Renal cortex interstitium (tissue), 11 donors: ENCODE measurements at regions not wholly inside any gene's neighbourhood (a gene's known extent, or its start where the extent isn't known, plus 50 kb on each side); places are given as distances from the start of the nearest gene placed in this dataset.

Experiments
- DNase-seq, 11 donors: peaks; one replicate each; pipeline ENCODE4 v3.0.0-alpha.2; 2013; ENCODE audit warnings: low read depth in 9 of 11, low spot score in 4 of 11; ENCODE audit errors: extremely low read depth in 1 of 11

- DNase-seq, result no peak
These were observed 255.6 kb downstream of the PREX1 start for GRCh38 chr20:48571949-48572847.

GRCh38 chr20:48569679-48570078 lies 258.1 kb downstream of the PREX1 start:
- no peak for DNase-seq

- DNase-seq, result no peak
These were observed 259.3 kb downstream of the PREX1 start for GRCh38 chr20:48568520-48568919.

GRCh38 chr20:48567145-48567544 lies 260.7 kb downstream of the PREX1 start:
- no peak for DNase-seq

- no peak for DNase-seq
These were observed 262.7 kb downstream of the PREX1 start for GRCh38 chr20:48564982-48565539.

GRCh38 chr20:48563191-48563870 lies 264.5 kb downstream of the PREX1 start:
- no peak for DNase-seq

GRCh38 chr20:48562586-48563116 lies 265.1 kb downstream of the PREX1 start:
- no peak for DNase-seq

- no peak for DNase-seq
These were observed 268.9 kb downstream of the PREX1 start for GRCh38 chr20:48558906-48559305.

GRCh38 chr20:48557380-48557779 lies 270.4 kb downstream of the PREX1 start:
- DNase-seq, result no peak

GRCh38 chr20:48556956-48557355 lies 270.8 kb downstream of the PREX1 start:
- no peak for DNase-seq

- DNase-seq, result no peak
These were observed 275.2 kb downstream of the PREX1 start for GRCh38 chr20:48552550-48552949.

- DNase-seq, result no peak
These were observed 277.0 kb downstream of the PREX1 start for GRCh38 chr20:48550814-48551213.

- no peak for DNase-seq
These were observed 280.1 kb downstream of the PREX1 start for GRCh38 chr20:48547664-48548063.

GRCh38 chr20:48544402-48545339 lies 283.1 kb downstream of the PREX1 start:
- no peak for DNase-seq

GRCh38 chr20:48541581-48542071 lies 286.2 kb downstream of the PREX1 start:
- no peak for DNase-seq

GRCh38 chr20:48538856-48539255 lies 288.9 kb downstream of the PREX1 start:
- DNase-seq, result no peak

GRCh38 chr20:48538058-48538825 lies 289.6 kb downstream of the PREX1 start:
- peak in 2 of 11 donors; percentile 43 to 48 for DNase-seq

GRCh38 chr20:48536206-48536605 lies 291.6 kb downstream of the PREX1 start:
- no peak for DNase-seq
